Heart right ventricle (tissue), 16 donors: ENCODE measurements at regions not wholly inside any gene's neighbourhood (a gene's known extent, or its start where the extent isn't known, plus 50 kb on each side); places are given as distances from the start of the nearest gene placed in this dataset.

Source experiments
- ATAC-seq, 8 donors: fragments of 200-7000 bp; cut with Tn5 transposase; one replicate each; pipeline ENCODE4 v1.9.1; 2020; ENCODE audit warnings: mild to moderate bottlenecking in 8 of 8, moderate library complexity in 8 of 8, moderate number of reproducible peaks in 1 of 8
- DNase-seq, 2 donors: peaks; one replicate each; pipeline ENCODE4 v3.0.0-alpha.2; 2020
- H3K27ac ChIP-seq, 10 donors: fragments of 200-600 bp; sonication (generic) in 2 of 10; one replicate each; pipeline versions ENCODE4 v1.5.0 to v1.8.0; 2020 to 2022; ENCODE audit warnings: mild to moderate bottlenecking in 3 of 10
- H3K27me3 ChIP-seq, 7 donors: fragments of 200-600 bp; one replicate each; pipeline ENCODE4 v1.8.0; 2021 to 2022; ENCODE audit warnings: mild to moderate bottlenecking in 2 of 7
- H3K36me3 ChIP-seq, 9 donors: fragments of 200-600 bp; sonication (generic) in 1 of 9; one replicate each; pipeline versions ENCODE4 v1.5.0 to v1.8.0; 2020 to 2022; ENCODE audit warnings: mild to moderate bottlenecking in 2 of 9
- H3K4me1 ChIP-seq, 9 donors: fragments of 200-600 bp; sonication (generic) in 1 of 9; one replicate each; pipeline versions ENCODE4 v1.5.0 to v1.8.0; 2020 to 2022; ENCODE audit warnings: mild to moderate bottlenecking in 4 of 9
- H3K4me3 ChIP-seq, 10 donors: fragments of 200-600 bp; sonication (generic) in 2 of 10; one replicate each; pipeline versions ENCODE4 v1.5.0 to v1.8.0; 2020 to 2022; ENCODE audit warnings: mild to moderate bottlenecking in 7 of 10, moderate library complexity in 2 of 10
- H3K9me3 ChIP-seq, 11 donors: fragments of 200-600 bp in 10 of 11; sonication (generic) in 2 of 11; one replicate each; pipeline versions ENCODE4 v1.5.0 to v1.8.0; 2013 to 2022; ENCODE audit warnings: mild to moderate bottlenecking in 2 of 11, control low read depth in 1 of 11, moderate library complexity in 1 of 11
- WGBS, 2 donors: extraction: QIAGEN DNeasy Blood & Tissue Kit; methylation state at CpG; one replicate each; pipeline ENCODE4 v1.1.7; 2013; ENCODE audit warnings: inconsistent platforms in 1 of 2; 5-methylcytosine and 5-hydroxymethylcytosine counted together
- intact Hi-C, 10 donors: fragments of 100-400 bp; cut with DNase I; formaldehyde crosslinking; loops; one replicate each; pipeline versions ENCODE4 v1.11.1 to v1.14.2; 2022
- TF ChIP-seq, protein P1 (sequence below), 9 donors: fragments of 200-600 bp; sonication (generic) in 2 of 9; IDR thresholded peaks; one replicate each; pipeline versions ENCODE4 v1.5.0 to v1.8.0; 2021 to 2022; ENCODE audit warnings: antibody characterized with exemption in 9 of 9, mild to moderate bottlenecking in 5 of 9, moderate library complexity in 1 of 9
- donor health status: Arrhythmogenic right ventricular cardiomyopathy.
- donor health status: ischemic (EF 13 %, LVEDD 7.1; RV severe dilation, severe dysfunction).
- donor health status: healthy with polysubstance abuse.
- donor health status: DM: no; HTN: yes; CAD: no.
- donor health status: DM: no; HTN: no; CAD: no.
- donor health status: ischemic (EF 25% LVEDD 6.9; RV normal size, moderate dysfunction).
- donor health status: ischemic (EF 25% LVEDD 5.7; RV mildly dilated, moderate dysfunction).
- donor health status: healthy.
- donor health status: DM: yes; HTN: yes; CAD: no.
- donor health status: Ischemic cardiomyopathy.
- donor health status: ischemic (EF 35%, LVEDD 5.7; RV mildly dilated, moderate dysfunction).
- donor health status: nonischemic (EF 11% LVEDD 7.7; RV severe dilation, severe dysfunction).
- donor health status: DM: yes; HTN: yes; CAD: no.
- donor health status: PGD.
- donor health status: ischemic (EF 29% LVEDD 5.4; RV normal size, mild dysfunction).
- donor health status: nonischemic (EF 23%, LVEDD 6.1; RV moderate dilation, normal function).

DNA sequence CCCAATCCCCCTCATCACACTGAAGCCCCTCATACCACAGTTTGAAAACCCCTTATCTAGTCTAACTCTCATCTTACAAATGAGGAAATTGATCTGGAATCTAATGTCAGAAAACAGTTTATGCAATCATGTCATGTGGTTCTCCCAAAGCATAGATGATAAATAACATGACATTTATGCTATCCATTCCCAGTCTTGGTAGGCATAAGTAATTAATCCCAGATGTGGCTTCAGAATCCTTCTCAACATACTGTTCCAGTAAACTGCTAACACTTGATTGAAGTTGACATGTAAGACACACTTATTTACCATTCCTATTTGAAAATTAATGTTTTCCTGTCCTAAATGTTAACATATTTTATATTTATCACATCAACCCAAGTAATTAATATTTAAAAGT, 168.7 kb downstream of the GALC start:
- Histone ChIP-seq H3K4me3 (no peak overlapping the region), H3K27me3 (no peaks in the 10 kb centered on the region), H3K27ac (no peak overlapping the region), H3K36me3 (no peaks in the 10 kb centered on the region), H3K9me3 (no peaks in the 10 kb centered on the region), H3K4me1 (peaks cover 0 to 2% (median 0%) of the 10 kb centered on the region in 9 donors)
- intact Hi-C loops, result no loop called here
- ATAC-seq (no peak), DNase-seq (no peak)
- TF ChIP-seq, protein P1, sequence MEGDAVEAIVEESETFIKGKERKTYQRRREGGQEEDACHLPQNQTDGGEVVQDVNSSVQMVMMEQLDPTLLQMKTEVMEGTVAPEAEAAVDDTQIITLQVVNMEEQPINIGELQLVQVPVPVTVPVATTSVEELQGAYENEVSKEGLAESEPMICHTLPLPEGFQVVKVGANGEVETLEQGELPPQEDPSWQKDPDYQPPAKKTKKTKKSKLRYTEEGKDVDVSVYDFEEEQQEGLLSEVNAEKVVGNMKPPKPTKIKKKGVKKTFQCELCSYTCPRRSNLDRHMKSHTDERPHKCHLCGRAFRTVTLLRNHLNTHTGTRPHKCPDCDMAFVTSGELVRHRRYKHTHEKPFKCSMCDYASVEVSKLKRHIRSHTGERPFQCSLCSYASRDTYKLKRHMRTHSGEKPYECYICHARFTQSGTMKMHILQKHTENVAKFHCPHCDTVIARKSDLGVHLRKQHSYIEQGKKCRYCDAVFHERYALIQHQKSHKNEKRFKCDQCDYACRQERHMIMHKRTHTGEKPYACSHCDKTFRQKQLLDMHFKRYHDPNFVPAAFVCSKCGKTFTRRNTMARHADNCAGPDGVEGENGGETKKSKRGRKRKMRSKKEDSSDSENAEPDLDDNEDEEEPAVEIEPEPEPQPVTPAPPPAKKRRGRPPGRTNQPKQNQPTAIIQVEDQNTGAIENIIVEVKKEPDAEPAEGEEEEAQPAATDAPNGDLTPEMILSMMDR (IDR thresholded peaks at IDR 0.05), result no peak

GRCh38 chr14:87816416-87816815, 176.6 kb downstream of the GALC start:
- H3K4me1 ChIP-seq, result no peaks in the 10 kb centered on the region
- H3K9me3 ChIP-seq, result peaks cover 0 to 9% (median 0%) of the 10 kb centered on the region in 11 donors
- no peaks in the 10 kb centered on the region for H3K27me3 ChIP-seq
- H3K4me3 ChIP-seq, result no peak overlapping the region
- intact Hi-C loops, result no loop called here
- ATAC-seq, result no peak
- no peaks in the 10 kb centered on the region for H3K36me3 ChIP-seq
- H3K27ac ChIP-seq, result no peak overlapping the region
- DNase-seq, result no peak
- TF ChIP-seq, protein P1 (IDR thresholded peaks at IDR 0.05), result no peak
- 66 to 78% methylated on average over 3 of the region's 3 CpGs for WGBS, 2 donors

DNA sequence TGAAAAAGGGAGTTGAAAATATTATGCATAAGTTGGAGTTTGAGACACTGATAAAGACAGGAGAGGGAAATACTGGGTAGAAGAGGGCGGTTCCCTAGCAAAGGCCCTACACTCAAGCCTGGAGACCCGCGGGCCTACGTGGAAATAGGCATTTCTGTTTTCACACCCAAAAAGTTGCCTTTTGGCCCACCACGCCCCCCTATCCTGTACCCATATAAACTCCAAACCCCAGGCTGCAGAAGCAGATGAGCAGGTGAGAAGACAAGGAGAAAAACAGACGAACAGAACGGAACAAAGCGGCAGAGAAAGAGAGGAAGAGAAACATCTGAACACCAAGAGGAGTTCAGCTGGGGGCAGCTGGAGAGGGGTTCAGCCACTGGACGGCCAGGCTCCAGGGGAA, 177.9 kb downstream of the GALC start:
- intact Hi-C loops, result no loop called here
- H3K4me3 ChIP-seq, result no peak overlapping the region
- no peaks in the 10 kb centered on the region for H3K36me3 ChIP-seq
- H3K27ac ChIP-seq, result no peak overlapping the region
- TF ChIP-seq, protein P1 (IDR thresholded peaks at IDR 0.05), result no peak
- ATAC-seq (no peak), DNase-seq (no peak)
- no peaks in the 10 kb centered on the region for H3K27me3 ChIP-seq
- 69 to 79% methylated on average over 9 of the region's 9 CpGs for WGBS, 2 donors
- peaks cover 0 to 9% (median 0%) of the 10 kb centered on the region in 11 donors for H3K9me3 ChIP-seq
- no peaks in the 10 kb centered on the region for H3K4me1 ChIP-seq

GRCh38 chr14:87813686-87814085, 179.3 kb downstream of the GALC start:
- no peak for ATAC-seq
- 75 to 89% methylated on average over 4 of the region's 4 CpGs for WGBS, 2 donors
- H3K36me3 ChIP-seq, result no peaks in the 10 kb centered on the region
- H3K27me3 ChIP-seq, result no peaks in the 10 kb centered on the region
- H3K4me3 ChIP-seq, result no peak overlapping the region
- intact Hi-C loops, result no loop called here
- no peak overlapping the region for H3K27ac ChIP-seq
- no peak for DNase-seq
- H3K4me1 ChIP-seq, result no peaks in the 10 kb centered on the region
- H3K9me3 ChIP-seq, result peaks cover 0 to 8% (median 0%) of the 10 kb centered on the region in 11 donors
- TF ChIP-seq, protein P1 (IDR thresholded peaks at IDR 0.05), result no peak

DNA sequence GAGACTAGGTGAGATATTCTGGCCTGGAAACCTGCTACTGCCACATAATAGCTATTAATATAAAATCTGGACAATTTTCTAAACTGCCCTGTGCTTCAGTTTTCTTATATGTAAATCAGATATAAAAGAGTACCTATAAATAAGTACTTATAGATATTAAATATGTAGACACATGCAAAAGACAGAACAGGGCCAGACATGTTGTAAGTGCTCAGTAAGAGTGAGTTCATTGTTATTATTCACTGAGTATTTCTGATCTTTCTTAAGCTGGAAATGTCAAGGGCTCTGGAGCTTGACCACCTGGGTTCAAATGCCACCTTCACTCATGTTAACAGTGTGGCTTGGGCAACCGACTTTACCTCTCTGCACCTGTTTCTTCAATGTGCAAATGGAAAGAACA, 179.8 kb downstream of the GALC start:
- WGBS, 2 donors, result 81 to 83% methylated on average over 1 of the region's 1 CpG
- DNase-seq (no peak), ATAC-seq (no peak)
- Histone ChIP-seq H3K4me1 (no peaks in the 10 kb centered on the region), H3K27me3 (no peaks in the 10 kb centered on the region), H3K27ac (no peak overlapping the region), H3K36me3 (no peaks in the 10 kb centered on the region), H3K4me3 (no peak overlapping the region), H3K9me3 (peaks cover 0 to 3% (median 0%) of the 10 kb centered on the region in 11 donors)
- intact Hi-C loops, result no loop called here
- TF ChIP-seq, protein P1 (IDR thresholded peaks at IDR 0.05), result no peak
